Peyer's patch (tissue), 4 donors: ENCODE measurements at regions not wholly inside any gene's neighbourhood (a gene's known extent, or its start where the extent isn't known, plus 50 kb on each side); places are given as distances from the start of the nearest gene placed in this dataset.
A peak's percentile ranks its signal among the peaks of the same experiment; 100 is the strongest.

Experiments used
- DNase-seq, 3 donors: peaks; one replicate each; pipeline ENCODE4 v3.0.0-alpha.2; 2017 to 2019
- H3K27ac ChIP-seq, 4 donors: fragments of 200-600 bp; sonication (generic); one replicate each; pipeline ENCODE4 v1.5.1; 2016 to 2019
- H3K27me3 ChIP-seq, 2 donors: fragments of 200-600 bp; sonication (generic); one replicate each; pipeline ENCODE4 v1.5.1; 2019
- H3K36me3 ChIP-seq, 3 donors: fragments of 200-600 bp; sonication (generic); one replicate each; pipeline ENCODE4 v1.5.1; 2016 to 2019
- H3K4me1 ChIP-seq, 4 donors: fragments of 200-600 bp; sonication (generic); one replicate each; pipeline ENCODE4 v1.5.1; 2016 to 2019
- H3K4me3 ChIP-seq, 4 donors: fragments of 200-600 bp; sonication (generic); 1 replicate in 3 of 4; 2 replicates in 1 of 4; pipeline ENCODE4 v1.5.1; 2016 to 2019; ENCODE audit warnings: mild to moderate bottlenecking in 1 of 4
- H3K9me3 ChIP-seq, 4 donors: fragments of 200-600 bp; sonication (generic); one replicate each; pipeline ENCODE4 v1.5.1; 2016 to 2019; ENCODE audit warnings: mild to moderate bottlenecking in 1 of 4
- POLR2A ChIP-seq, 2 donors: fragments of 450-650 bp; IDR thresholded peaks; one replicate each; pipeline ENCODE4 v1.5.1; 2017; ENCODE audit warnings: antibody characterized with exemption in 2 of 2, mild to moderate bottlenecking in 2 of 2, moderate library complexity in 2 of 2
- TF ChIP-seq, protein P1 (sequence below), 6 experiments: fragments of 450-650 bp in 4 of 6; fragments of 200-600 bp in 2 of 6; sonication (generic) in 1 of 6; IDR thresholded peaks; one replicate each; pipeline ENCODE4 v1.5.1; 2017 to 2019; ENCODE audit warnings: antibody characterized with exemption in 6 of 6, mild to moderate bottlenecking in 3 of 6, moderate library complexity in 1 of 6

DNA sequence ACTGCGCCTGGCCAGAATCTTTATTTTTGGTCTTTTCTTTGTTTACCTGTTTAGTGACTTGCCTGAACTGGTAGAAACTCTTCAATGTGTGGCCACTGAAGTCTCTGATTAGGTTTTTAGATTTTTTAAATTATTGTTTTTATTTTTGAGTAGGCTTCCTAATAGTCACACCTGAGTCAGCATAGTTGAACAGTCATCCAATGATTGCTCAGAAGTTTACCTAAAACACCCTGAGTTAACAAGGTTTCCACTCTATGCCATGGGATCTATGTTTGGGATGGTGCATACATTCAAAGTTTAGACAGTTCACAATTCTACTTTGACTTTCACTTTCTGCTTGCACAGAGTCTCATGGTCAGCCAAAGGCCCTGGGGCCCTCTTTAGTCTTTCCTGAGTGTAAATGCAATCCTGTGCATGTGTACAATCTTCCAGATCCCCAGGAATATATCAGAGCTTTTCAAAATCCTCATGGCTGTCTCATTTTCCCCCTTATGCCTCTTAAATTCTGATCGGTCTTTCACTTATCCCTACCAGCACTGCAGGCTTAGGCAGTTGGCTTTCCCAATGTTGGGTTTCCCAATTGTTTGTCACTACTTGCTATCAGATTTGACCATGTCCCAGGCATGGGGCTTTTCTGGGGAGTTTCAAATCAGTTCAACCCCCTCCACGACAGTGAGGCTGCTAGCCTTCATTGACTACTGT, 114.4 kb upstream of the RAB3GAP2 start:
- DNase-seq: no peak
- Histone ChIP-seq H3K9me3 (no peaks in the 10 kb centered on the region), H3K4me1 (no peaks in the 10 kb centered on the region), H3K4me3 (no peak overlapping the region), H3K27me3 (no peaks in the 10 kb centered on the region), H3K27ac (no peak overlapping the region), H3K36me3 (no peaks in the 10 kb centered on the region)
- no peak for TF ChIP-seq POLR2A (IDR thresholded peaks at IDR 0.05)
- TF ChIP-seq, protein P1, sequence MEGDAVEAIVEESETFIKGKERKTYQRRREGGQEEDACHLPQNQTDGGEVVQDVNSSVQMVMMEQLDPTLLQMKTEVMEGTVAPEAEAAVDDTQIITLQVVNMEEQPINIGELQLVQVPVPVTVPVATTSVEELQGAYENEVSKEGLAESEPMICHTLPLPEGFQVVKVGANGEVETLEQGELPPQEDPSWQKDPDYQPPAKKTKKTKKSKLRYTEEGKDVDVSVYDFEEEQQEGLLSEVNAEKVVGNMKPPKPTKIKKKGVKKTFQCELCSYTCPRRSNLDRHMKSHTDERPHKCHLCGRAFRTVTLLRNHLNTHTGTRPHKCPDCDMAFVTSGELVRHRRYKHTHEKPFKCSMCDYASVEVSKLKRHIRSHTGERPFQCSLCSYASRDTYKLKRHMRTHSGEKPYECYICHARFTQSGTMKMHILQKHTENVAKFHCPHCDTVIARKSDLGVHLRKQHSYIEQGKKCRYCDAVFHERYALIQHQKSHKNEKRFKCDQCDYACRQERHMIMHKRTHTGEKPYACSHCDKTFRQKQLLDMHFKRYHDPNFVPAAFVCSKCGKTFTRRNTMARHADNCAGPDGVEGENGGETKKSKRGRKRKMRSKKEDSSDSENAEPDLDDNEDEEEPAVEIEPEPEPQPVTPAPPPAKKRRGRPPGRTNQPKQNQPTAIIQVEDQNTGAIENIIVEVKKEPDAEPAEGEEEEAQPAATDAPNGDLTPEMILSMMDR (IDR thresholded peaks at IDR 0.05): no peak

DNA sequence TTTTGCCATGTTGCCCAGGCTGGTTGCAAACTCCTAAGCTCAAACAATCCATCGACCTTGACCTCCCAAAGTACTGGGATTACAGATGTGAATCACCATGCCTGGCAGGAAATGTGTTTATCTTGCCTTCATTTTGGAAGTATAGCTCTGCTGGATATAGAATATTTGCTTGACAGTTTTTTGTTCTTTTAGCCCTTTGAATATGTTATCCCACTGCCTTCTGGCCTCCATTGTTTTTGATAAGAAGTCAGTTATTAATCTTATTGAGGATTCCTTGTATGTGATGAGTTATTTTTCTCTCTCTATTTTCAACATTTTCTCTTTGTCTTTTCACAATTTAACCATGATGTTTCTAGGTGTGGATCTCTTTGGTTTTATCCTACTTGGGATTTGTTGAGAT, 112.9 kb upstream of the RAB3GAP2 start:
- TF ChIP-seq, protein P1 (IDR thresholded peaks at IDR 0.05): no peak
- TF ChIP-seq POLR2A (IDR thresholded peaks at IDR 0.05): no peak
- H3K9me3 ChIP-seq: no peaks in the 10 kb centered on the region

DNA sequence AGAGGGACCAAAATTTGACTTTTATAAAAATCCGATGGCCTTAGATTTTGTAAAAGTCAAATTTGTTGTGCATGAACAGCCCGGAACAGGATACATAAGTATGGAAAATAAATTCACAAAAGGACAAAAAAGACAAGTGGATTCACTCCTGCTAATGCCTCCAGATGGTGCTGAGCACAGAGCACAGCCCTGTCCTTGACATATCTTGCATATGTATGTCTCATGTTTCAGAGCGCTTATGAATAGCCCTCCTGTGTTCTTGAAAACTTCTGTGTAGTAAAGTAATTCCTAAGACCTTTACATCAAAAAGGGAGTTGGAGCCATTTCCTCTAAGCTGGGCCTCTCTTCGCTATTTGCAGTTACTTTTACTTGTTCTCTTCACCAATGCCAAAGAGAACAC, 110.7 kb upstream of the RAB3GAP2 start:
- H3K36me3 ChIP-seq: no peaks in the 10 kb centered on the region
- H3K4me1 ChIP-seq: peaks cover 0 to 3% (median 0%) of the 10 kb centered on the region in 4 donors
- no peaks in the 10 kb centered on the region for H3K9me3 ChIP-seq
- H3K27ac ChIP-seq: no peak overlapping the region
- H3K27me3 ChIP-seq: no peaks in the 10 kb centered on the region
- TF ChIP-seq POLR2A (IDR thresholded peaks at IDR 0.05): no peak
- TF ChIP-seq, protein P1 (IDR thresholded peaks at IDR 0.05): no peak
- H3K4me3 ChIP-seq: no peak overlapping the region
- DNase-seq: no peak

More for the DNA sequence above, 112.9 kb upstream of the RAB3GAP2 start:
- Histone ChIP-seq H3K4me1 (no peaks in the 10 kb centered on the region), H3K36me3 (no peaks in the 10 kb centered on the region), H3K27ac (no peak overlapping the region), H3K27me3 (no peaks in the 10 kb centered on the region), H3K4me3 (no peak overlapping the region)
- no peak for DNase-seq

DNA sequence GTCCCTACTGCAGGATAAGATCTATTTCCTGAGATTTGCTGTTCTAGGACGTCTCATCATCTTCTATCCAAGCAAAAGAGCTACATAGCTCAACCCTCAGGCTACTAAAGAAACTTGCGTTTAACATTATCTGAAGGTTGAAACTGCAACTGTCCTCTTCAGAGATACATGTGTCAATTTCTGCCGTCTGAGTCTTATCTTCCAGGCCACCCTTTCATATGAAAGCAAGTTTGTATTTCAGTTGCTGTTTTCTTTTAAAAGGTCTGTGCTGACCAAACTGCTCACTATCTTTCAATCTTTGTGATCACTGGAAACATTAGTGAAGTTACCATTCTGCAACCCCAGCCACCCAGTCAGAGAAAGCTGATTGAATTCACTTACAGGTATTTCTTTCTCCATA, 108.6 kb upstream of the RAB3GAP2 start:
- H3K4me1 ChIP-seq: peaks cover 0 to 3% (median 0%) of the 10 kb centered on the region in 4 donors
- no peaks in the 10 kb centered on the region for H3K27me3 ChIP-seq
- no peak overlapping the region for H3K27ac ChIP-seq

DNA sequence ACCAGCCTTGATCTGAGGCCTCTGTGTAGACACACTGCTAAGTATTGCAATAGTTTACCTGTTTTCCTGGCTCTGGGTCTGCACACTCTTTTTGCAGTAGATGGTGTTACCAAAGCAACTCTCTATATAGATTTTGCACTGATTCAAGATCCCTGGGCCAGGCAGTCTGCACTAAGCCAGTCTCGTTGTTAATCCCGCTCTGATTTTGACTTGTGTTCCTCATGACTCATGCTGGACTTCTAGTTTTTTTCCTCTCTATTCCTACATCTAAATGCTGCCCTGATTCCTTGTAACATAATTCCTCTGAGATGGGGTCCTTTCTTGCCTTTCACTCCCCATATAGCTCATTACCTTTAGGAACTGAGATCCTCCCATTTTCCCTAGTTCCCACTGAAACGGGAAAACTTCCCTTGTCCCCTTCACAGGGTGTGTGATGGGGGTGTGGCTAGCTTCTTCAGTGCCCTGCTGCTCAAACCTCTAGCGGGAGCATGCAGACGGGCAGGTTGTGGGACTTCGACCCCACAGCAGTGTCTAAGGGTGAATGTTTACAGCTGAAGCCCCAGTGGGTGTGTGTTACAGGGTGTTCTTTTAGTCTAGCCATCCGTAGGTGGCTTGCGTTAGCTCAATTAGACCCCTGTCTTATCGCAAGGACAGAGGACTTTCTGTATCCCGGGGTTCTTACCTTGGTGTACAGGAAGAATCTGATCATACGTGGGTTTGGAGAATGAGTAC, 106.5 kb upstream of the RAB3GAP2 start:
- Histone ChIP-seq H3K4me3 (peak overlapping the region in 1 of 4 donors; percentile 12), H3K4me1 (peaks cover 0 to 3% (median 0%) of the 10 kb centered on the region in 4 donors), H3K27ac (peak overlapping the region in 2 of 4 donors; percentile 66 to 67), H3K9me3 (no peaks in the 10 kb centered on the region), H3K27me3 (no peaks in the 10 kb centered on the region), H3K36me3 (no peaks in the 10 kb centered on the region)
- peak in 2 of 3 donors; percentile 77 to 83 for DNase-seq
- TF ChIP-seq POLR2A (IDR thresholded peaks at IDR 0.05): no peak
- TF ChIP-seq, protein P1 (IDR thresholded peaks at IDR 0.05): peak in 3 of 6 experiments; percentile 22 to 36 (median 35)

More for the DNA sequence above, 108.6 kb upstream of the RAB3GAP2 start:
- Histone ChIP-seq H3K4me3 (no peak overlapping the region), H3K36me3 (no peaks in the 10 kb centered on the region), H3K9me3 (no peaks in the 10 kb centered on the region)
- DNase-seq: no peak
- TF ChIP-seq, protein P1 (IDR thresholded peaks at IDR 0.05): no peak
- no peak for TF ChIP-seq POLR2A (IDR thresholded peaks at IDR 0.05)
